ENCODE measurements at regions not wholly inside any gene's neighbourhood (a gene's known extent, or its start where the extent isn't known, plus 50 kb on each side); places are given as distances from the start of the nearest gene placed in this dataset.

DNA sequence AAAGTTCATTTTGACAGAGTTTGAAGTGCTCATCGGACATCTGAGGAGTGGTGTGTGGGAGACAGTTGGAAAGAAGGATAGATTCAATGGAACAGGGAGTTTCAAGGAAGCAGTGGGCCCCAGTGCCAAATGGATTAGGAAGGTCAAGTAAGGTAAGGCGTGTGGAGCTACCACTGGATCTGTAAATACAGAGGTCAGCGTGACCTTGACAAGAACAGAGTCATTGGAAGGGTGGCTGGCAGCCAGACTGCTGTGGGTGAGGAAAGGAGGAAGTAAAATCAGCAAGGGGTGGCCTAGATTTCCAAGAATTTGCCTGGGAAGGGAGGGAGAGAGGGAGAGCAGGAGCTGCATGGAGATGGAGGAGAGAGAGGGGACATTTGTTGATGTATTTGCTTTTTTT, 68.2 kb upstream of the IGF1 start:
- FAIRE-seq (no peak), DNase-seq (ENCODE audit: low read depth in 1 of 2, low spot score in 1 of 2) (no peak), ATAC-seq (no peak)
- no peak overlapping the region for H3K4me2 ChIP-seq
- H3K4me3 ChIP-seq = no peak overlapping the region
- TF ChIP-seq EP300 (IDR thresholded peaks at IDR 0.05) = no peak
- no peak for TF ChIP-seq RARB (CRISPR knock-in tag; IDR thresholded peaks at IDR 0.05)
- no peak for TF ChIP-seq ESRRA (IDR thresholded peaks at IDR 0.05; ENCODE audit: borderline replicate concordance, low read length)
- no peak for TF ChIP-seq TFCP2L1 (CRISPR knock-in tag; IDR thresholded peaks at IDR 0.05)
- no peak for TF ChIP-seq EHF (CRISPR knock-in tag; IDR thresholded peaks at IDR 0.05)
- TF ChIP-seq HDAC2 (IDR thresholded peaks at IDR 0.05) = no peak
- TF ChIP-seq MAFK (IDR thresholded peaks at IDR 0.05; ENCODE audit: partially characterized antibody) = no peak
- TF ChIP-seq SMC3 (IDR thresholded peaks at IDR 0.05) = no peak
- POLR2A ChIA-PET = interaction anchor here (0.6 kb wide), 1 partner anchor 350 kb away, joined by 3 read pairs; no protein-coding TSS in a partner anchor
- peaks cover 4% of the 10 kb centered on the region; the same call in 1 of the 3 replicates for H3K4me1 ChIP-seq
- peak overlapping the region in 1 of 2 experiments; percentile 60; a peak in 2 of 6 replicates for H3K27ac ChIP-seq
- WGBS (ENCODE audit: missing lambda C conversion rate) = 42% methylated on average over 3 of the region's 3 CpGs
- CTCF ChIA-PET = no interaction called here
- H3K9me3 ChIP-seq = 0 out of 3 replicates have a peak, but pooled peaks cover 4% of the 10 kb centered on the region

DNA sequence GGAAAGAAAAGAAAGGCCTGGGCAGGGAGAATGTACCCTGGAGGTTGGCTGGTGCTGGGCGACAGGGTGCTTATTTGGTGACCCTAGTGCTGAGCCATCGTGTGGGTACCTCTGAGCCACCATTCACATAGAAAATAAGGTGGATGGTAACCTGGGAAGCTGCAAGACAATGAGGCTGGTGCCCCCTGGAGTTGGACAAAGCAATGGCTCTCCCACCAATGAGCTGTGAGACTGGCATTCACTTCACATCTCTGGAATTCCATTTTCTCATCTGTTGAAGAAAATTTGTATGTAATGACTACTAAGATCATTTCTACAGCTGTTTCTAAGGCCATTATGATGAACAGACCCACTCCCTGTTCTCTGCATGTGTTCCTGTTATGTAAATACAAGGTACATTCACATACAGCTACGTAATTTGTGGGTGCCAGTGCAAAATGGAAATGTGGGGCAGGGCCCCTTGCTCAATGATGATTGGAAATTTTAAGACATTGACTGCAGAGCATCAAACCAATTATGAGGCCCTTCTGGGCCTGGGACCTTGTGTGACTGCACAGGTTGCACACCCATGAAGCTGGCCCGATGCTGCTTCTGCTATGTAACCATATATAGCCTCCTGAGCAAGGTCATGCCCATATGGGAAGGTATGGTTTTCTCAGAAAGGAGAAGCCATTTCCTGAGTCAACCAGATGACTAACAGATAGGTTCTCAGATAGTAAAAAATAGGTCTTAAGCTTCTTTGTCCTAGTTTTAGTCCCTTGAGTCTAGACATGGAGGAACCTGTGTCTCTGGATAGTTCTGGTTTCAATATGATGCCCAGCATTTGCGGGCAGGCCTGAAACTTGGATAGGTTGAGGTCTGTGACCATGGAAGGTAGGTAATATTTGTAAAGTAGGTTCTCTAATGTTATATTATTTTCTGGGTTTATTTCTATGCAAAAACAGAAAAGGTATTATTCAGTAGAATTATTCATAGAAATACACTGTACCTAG, 63.4 kb upstream of the IGF1 start:
- FAIRE-seq (no peak), ATAC-seq (no peak), DNase-seq (ENCODE audit: low read depth in 1 of 2, low spot score in 1 of 2) (no peak)
- WGBS (ENCODE audit: missing lambda C conversion rate) = 77% methylated on average over 5 of the region's 5 CpGs
- Histone ChIP-seq H3K4me3 (no peak overlapping the region), H3K27ac (peak overlapping the region in 1 of 2 experiments; percentile 53; a peak in 3 of 6 replicates), H3K4me2 (no peak overlapping the region), H3K4me1 (peaks cover 19% of the 10 kb centered on the region), H3K9me3 (0 out of 3 replicates have a peak, but pooled peaks cover 4% of the 10 kb centered on the region)
- TF ChIP-seq ATOH8 (CRISPR knock-in tag; IDR thresholded peaks at IDR 0.05; ENCODE audit: low read depth) = no peak
- TF ChIP-seq RAD21 (conservative IDR thresholded peaks at IDR 0.05 in 1 of 2, IDR thresholded peaks at IDR 0.05 in 1 of 2) = peak in 1 of 2 experiments; percentile 22; a peak in 1 of 5 replicates
- ChIA-PET CTCF (interaction anchor here (1.6 kb wide), 1 partner anchor 196 kb away, joined by 5 read pairs; no protein-coding TSS in a partner anchor), POLR2A (no interaction called here)

DNA sequence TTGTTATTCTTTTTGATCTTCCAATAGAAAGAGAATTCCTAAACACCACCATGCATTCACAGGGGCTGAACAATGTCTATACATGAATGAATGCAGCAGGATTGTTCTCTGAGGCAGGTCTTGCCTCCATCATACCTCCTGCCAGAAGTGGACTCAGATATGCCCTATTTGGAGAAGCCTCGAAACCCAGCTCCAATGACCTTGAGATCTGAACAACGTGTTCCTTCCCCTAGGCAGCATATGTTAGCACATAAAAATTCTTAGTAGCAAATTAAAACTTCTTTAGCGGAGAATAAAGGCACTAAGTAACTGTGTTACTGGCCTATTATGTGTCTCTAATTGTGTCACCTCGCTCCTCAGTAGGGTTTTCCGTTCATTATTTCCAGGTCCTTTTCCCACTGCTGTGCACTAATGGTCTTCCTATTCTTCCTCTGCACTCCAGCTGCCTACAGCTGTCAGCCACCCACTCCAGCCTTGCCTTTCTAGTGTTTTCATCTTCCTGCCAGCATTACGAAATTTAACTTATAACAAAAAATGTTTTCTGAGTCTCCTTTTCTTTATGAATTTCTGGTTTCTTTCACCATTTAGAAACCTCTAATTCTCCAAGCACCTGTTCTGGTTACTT, 62.6 kb upstream of the IGF1 start:
- ATAC-seq (no peak), DNase-seq (ENCODE audit: low read depth in 1 of 2, low spot score in 1 of 2) (no peak)
- POLR2A ChIA-PET = no interaction called here

More for the DNA sequence above, 62.6 kb upstream of the IGF1 start:
- FAIRE-seq = no peak
- TF ChIP-seq FOSB (CRISPR knock-in tag; IDR thresholded peaks at IDR 0.05) (no peak), TFCP2L1 (CRISPR knock-in tag; IDR thresholded peaks at IDR 0.05) (no peak), CBX8 (IDR thresholded peaks at IDR 0.05) (no peak), GATA3 (IDR thresholded peaks at IDR 0.05; ENCODE audit: borderline replicate concordance) (no peak), RAD21 (conservative IDR thresholded peaks at IDR 0.05 in 1 of 2, IDR thresholded peaks at IDR 0.05 in 1 of 2) (no peak), JUN (IDR thresholded peaks at IDR 0.05) (no peak), ZNF302 (CRISPR knock-in tag; IDR thresholded peaks at IDR 0.05) (no peak), MAFK (IDR thresholded peaks at IDR 0.05; ENCODE audit: partially characterized antibody) (no peak), NFE2L2 (conservative IDR thresholded peaks at IDR 0.05; ENCODE audit: low read length) (no peak), SMC3 (IDR thresholded peaks at IDR 0.05) (no peak), TP53 (CRISPR knock-in tag; IDR thresholded peaks at IDR 0.05) (no peak), HOXA7 (CRISPR knock-in tag; IDR thresholded peaks at IDR 0.05) (no peak), EP300 (IDR thresholded peaks at IDR 0.05) (no peak), ZSCAN20 (CRISPR knock-in tag; IDR thresholded peaks at IDR 0.05) (no peak), MAZ (IDR thresholded peaks at IDR 0.05; ENCODE audit: borderline replicate concordance, low read depth, low read length) (no peak), PHF8 (IDR thresholded peaks at IDR 0.05; ENCODE audit: borderline replicate concordance, low read depth) (no peak), HDAC2 (IDR thresholded peaks at IDR 0.05) (no peak)
- TF ChIP-seq, protein P1, sequence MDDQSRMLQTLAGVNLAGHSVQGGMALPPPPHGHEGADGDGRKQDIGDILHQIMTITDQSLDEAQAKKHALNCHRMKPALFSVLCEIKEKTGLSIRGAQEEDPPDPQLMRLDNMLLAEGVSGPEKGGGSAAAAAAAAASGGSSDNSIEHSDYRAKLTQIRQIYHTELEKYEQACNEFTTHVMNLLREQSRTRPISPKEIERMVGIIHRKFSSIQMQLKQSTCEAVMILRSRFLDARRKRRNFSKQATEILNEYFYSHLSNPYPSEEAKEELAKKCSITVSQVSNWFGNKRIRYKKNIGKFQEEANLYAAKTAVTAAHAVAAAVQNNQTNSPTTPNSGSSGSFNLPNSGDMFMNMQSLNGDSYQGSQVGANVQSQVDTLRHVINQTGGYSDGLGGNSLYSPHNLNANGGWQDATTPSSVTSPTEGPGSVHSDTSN (IDR thresholded peaks at IDR 0.05) = no peak
- TF ChIP-seq, protein P2, sequence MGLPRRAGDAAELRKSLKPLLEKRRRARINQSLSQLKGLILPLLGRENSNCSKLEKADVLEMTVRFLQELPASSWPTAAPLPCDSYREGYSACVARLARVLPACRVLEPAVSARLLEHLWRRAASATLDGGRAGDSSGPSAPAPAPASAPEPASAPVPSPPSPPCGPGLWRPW (IDR thresholded peaks at IDR 0.05) = no peak
- TF ChIP-seq, protein P3, sequence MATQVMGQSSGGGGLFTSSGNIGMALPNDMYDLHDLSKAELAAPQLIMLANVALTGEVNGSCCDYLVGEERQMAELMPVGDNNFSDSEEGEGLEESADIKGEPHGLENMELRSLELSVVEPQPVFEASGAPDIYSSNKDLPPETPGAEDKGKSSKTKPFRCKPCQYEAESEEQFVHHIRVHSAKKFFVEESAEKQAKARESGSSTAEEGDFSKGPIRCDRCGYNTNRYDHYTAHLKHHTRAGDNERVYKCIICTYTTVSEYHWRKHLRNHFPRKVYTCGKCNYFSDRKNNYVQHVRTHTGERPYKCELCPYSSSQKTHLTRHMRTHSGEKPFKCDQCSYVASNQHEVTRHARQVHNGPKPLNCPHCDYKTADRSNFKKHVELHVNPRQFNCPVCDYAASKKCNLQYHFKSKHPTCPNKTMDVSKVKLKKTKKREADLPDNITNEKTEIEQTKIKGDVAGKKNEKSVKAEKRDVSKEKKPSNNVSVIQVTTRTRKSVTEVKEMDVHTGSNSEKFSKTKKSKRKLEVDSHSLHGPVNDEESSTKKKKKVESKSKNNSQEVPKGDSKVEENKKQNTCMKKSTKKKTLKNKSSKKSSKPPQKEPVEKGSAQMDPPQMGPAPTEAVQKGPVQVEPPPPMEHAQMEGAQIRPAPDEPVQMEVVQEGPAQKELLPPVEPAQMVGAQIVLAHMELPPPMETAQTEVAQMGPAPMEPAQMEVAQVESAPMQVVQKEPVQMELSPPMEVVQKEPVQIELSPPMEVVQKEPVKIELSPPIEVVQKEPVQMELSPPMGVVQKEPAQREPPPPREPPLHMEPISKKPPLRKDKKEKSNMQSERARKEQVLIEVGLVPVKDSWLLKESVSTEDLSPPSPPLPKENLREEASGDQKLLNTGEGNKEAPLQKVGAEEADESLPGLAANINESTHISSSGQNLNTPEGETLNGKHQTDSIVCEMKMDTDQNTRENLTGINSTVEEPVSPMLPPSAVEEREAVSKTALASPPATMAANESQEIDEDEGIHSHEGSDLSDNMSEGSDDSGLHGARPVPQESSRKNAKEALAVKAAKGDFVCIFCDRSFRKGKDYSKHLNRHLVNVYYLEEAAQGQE (IDR thresholded peaks at IDR 0.05) = no peak
- Histone ChIP-seq H3K4me3 (no peak overlapping the region), H3K9me3 (0 out of 3 replicates have a peak, but pooled peaks cover 4% of the 10 kb centered on the region), H3K4me1 (peaks cover 28% of the 10 kb centered on the region), H3K27ac (peak overlapping the region in 1 of 2 experiments; percentile 53; a peak in 3 of 6 replicates), H3K4me2 (no peak overlapping the region)
- CTCF ChIA-PET = interaction anchor here (1.6 to 3.0 kb wide), 2 partner anchors 8 to 197 kb away, joined by 5 to 10 read pairs; no protein-coding TSS in a partner anchor
- WGBS (ENCODE audit: missing lambda C conversion rate) = 64% methylated on average over 6 of the region's 6 CpGs
